Brain microvascular endothelial cell (primary cell): ENCODE measurements at regions not wholly inside any gene's neighbourhood (a gene's known extent, or its start where the extent isn't known, plus 50 kb on each side); places are given as distances from the start of the nearest gene placed in this dataset.

Experiments used
- DNase-seq: peaks from one replicate; pipeline ENCODE4 v3.0.0-alpha.2; 2020
- H3K27ac ChIP-seq: fragments of 250-450 bp; sonication (Bioruptor Pico); 2 replicates; pipeline ENCODE4 v1.5.1; 2020; ENCODE audit warnings: mild to moderate bottlenecking, moderate library complexity
- H3K27me3 ChIP-seq: fragments of 250-450 bp; sonication (Bioruptor Pico); replicated peaks from 2 replicates; pipeline ENCODE4 v1.5.1; 2020; ENCODE audit warnings: mild to moderate bottlenecking
- H3K36me3 ChIP-seq: fragments of 250-450 bp; sonication (Bioruptor Pico); replicated peaks from 2 replicates; pipeline ENCODE4 v1.5.1; 2020; ENCODE audit warnings: mild to moderate bottlenecking
- H3K4me3 ChIP-seq: 2 replicates; pipeline ENCODE4 v1.5.1; 2011; ENCODE audit warnings: low read depth, mild to moderate bottlenecking, control low read depth, low read length, moderate library complexity
- CTCF ChIP-seq: IDR thresholded peaks from 2 replicates; pipeline ENCODE4 v1.5.1; 2011; ENCODE audit warnings: low read depth, mild to moderate bottlenecking, moderate library complexity, low read length, control low read depth, inconsistent platforms; ENCODE audit errors: missing control alignments
- in situ Hi-C: cut with HindIII; loops from 2 replicates; pipeline ENCODE4 v1.10.0; 2017; ENCODE audit warnings: low sequenced_read_pairs, low pct_ligation_motif_present

- H3K36me3 ChIP-seq = no peaks in the 10 kb centered on the region
- H3K4me3 ChIP-seq = no peak overlapping the region
- no peaks in the 10 kb centered on the region for H3K27me3 ChIP-seq
- no peak for DNase-seq
- no peak for TF ChIP-seq CTCF
- in situ Hi-C loops = no loop called here
- no peak overlapping the region for H3K27ac ChIP-seq
Observed at GRCh38 chr20:24739746-24740145, 209.3 kb upstream of the CST7 start.

GRCh38 chr20:24741493-24742072 lies 207.5 kb upstream of the CST7 start:
- DNase-seq = no peak
- TF ChIP-seq CTCF = no peak
- in situ Hi-C loops = no loop called here
- no peaks in the 10 kb centered on the region for H3K27me3 ChIP-seq
- H3K36me3 ChIP-seq = no peaks in the 10 kb centered on the region
- H3K27ac ChIP-seq = no peak overlapping the region
- no peak overlapping the region for H3K4me3 ChIP-seq

- no peak for TF ChIP-seq CTCF
- in situ Hi-C loops = no loop called here
- Histone ChIP-seq H3K27ac (no peak overlapping the region), H3K4me3 (no peak overlapping the region), H3K36me3 (no peaks in the 10 kb centered on the region), H3K27me3 (no peaks in the 10 kb centered on the region)
- no peak for DNase-seq
Observed at GRCh38 chr20:24742436-24742835, 206.6 kb upstream of the CST7 start.

GRCh38 chr20:24742989-24743388 lies 206.1 kb upstream of the CST7 start:
- no peaks in the 10 kb centered on the region for H3K36me3 ChIP-seq
- TF ChIP-seq CTCF = no peak
- in situ Hi-C loops = no loop called here
- DNase-seq = no peak
- no peaks in the 10 kb centered on the region for H3K27me3 ChIP-seq
- no peak overlapping the region for H3K4me3 ChIP-seq
- H3K27ac ChIP-seq = no peak overlapping the region

GRCh38 chr20:24743641-24744040 lies 205.4 kb upstream of the CST7 start:
- TF ChIP-seq CTCF = no peak
- Histone ChIP-seq H3K27ac (no peak overlapping the region), H3K36me3 (no peaks in the 10 kb centered on the region), H3K27me3 (no peaks in the 10 kb centered on the region), H3K4me3 (no peak overlapping the region)
- in situ Hi-C loops = no loop called here
- no peak for DNase-seq

- in situ Hi-C loops = no loop called here
- Histone ChIP-seq H3K4me3 (no peak overlapping the region), H3K27me3 (no peaks in the 10 kb centered on the region), H3K36me3 (no peaks in the 10 kb centered on the region), H3K27ac (no peak overlapping the region)
- no peak for TF ChIP-seq CTCF
- no peak for DNase-seq
Observed at GRCh38 chr20:24744747-24745146, 204.3 kb upstream of the CST7 start.
